ENCODE measurements at regions not wholly inside any gene's neighbourhood (a gene's known extent, or its start where the extent isn't known, plus 50 kb on each side); places are given as distances from the start of the nearest gene placed in this dataset.

GRCh38 chr3:164477403-164477802, 600.9 kb downstream of the SI start:
- TF ChIP-seq CTCF (IDR thresholded peaks at IDR 0.05; ENCODE audit: extremely low read depth in 1 of 2, insufficient read depth in 1 of 2, low read depth in 1 of 2, low read length in 2 of 2) (no peak), MAX (IDR thresholded peaks at IDR 0.05; ENCODE audit: insufficient read depth, insufficient read length) (no peak), POLR2A (IDR thresholded peaks at IDR 0.05; ENCODE audit: low read depth, low read length) (no peak)

All from endothelial cell of umbilical vein (primary cell).